ENCODE measurements at regions not wholly inside any gene's neighbourhood (a gene's known extent, or its start where the extent isn't known, plus 50 kb on each side); places are given as distances from the start of the nearest gene placed in this dataset.

DNA sequence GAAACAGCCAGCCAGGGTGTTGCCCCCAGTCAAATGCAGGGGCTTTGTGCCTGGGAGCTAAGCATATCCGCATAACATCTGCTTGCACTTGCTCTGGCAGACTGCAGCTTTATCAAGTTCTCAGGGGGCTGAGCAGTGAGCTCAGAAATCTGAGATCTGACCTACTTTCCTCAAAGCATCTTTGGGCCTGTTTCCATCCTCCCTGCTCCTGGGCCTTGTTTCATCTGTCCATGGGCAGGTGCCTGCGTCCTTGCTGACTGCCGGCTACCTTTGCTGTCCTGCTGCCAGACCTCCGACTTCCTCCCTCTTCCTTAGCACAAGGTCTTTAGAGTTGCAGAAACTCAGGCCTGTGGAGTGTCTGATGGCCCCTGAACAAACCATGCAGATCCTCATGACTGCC lies 131.2 kb upstream of the B3GAT1 start:
- TF ChIP-seq, protein P1, sequence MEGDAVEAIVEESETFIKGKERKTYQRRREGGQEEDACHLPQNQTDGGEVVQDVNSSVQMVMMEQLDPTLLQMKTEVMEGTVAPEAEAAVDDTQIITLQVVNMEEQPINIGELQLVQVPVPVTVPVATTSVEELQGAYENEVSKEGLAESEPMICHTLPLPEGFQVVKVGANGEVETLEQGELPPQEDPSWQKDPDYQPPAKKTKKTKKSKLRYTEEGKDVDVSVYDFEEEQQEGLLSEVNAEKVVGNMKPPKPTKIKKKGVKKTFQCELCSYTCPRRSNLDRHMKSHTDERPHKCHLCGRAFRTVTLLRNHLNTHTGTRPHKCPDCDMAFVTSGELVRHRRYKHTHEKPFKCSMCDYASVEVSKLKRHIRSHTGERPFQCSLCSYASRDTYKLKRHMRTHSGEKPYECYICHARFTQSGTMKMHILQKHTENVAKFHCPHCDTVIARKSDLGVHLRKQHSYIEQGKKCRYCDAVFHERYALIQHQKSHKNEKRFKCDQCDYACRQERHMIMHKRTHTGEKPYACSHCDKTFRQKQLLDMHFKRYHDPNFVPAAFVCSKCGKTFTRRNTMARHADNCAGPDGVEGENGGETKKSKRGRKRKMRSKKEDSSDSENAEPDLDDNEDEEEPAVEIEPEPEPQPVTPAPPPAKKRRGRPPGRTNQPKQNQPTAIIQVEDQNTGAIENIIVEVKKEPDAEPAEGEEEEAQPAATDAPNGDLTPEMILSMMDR (IDR thresholded peaks at IDR 0.05; ENCODE audit: low read length): no peak
- no peak for TF ChIP-seq EZH2 (IDR thresholded peaks at IDR 0.05; ENCODE audit: borderline replicate concordance, low read length)

Measured in OCI-LY1 (cell line).